Mesenchymal stem cell (in vitro differentiated cells and primary cell): ENCODE measurements at regions not wholly inside any gene's neighbourhood (a gene's known extent, or its start where the extent isn't known, plus 50 kb on each side); places are given as distances from the start of the nearest gene placed in this dataset.

ENCODE experiments used
- DNase-seq: peaks from one replicate; pipeline ENCODE4 v3.0.0-alpha.2; 2013
- H2AFZ ChIP-seq: one replicate; pipeline ENCODE4 v1.6.1; 2013; ENCODE audit warnings: low read depth, mild to moderate bottlenecking, control low read depth, inconsistent platforms, low read length, moderate library complexity
- H2AK5ac ChIP-seq: 2 replicates; pipeline ENCODE4 v1.6.1; 2013; ENCODE audit warnings: low read length, moderate library complexity, mild to moderate bottlenecking, inconsistent platforms; ENCODE audit not compliant: severe bottlenecking
- H2BK120ac ChIP-seq: one replicate; pipeline ENCODE4 v1.6.1; 2013; ENCODE audit warnings: low read depth, mild to moderate bottlenecking, inconsistent platforms, low read length, moderate library complexity
- H2BK12ac ChIP-seq, 2 experiments: one replicate each; pipeline ENCODE4 v1.6.1; 2013; ENCODE audit warnings: inconsistent platforms in 2 of 2, low read length in 2 of 2, mild to moderate bottlenecking in 2 of 2, moderate library complexity in 2 of 2, control low read depth in 1 of 2
- H2BK15ac ChIP-seq: one replicate; pipeline ENCODE4 v1.6.1; 2013; ENCODE audit warnings: mild to moderate bottlenecking, low read depth, inconsistent platforms; ENCODE audit not compliant: poor library complexity, severe bottlenecking
- H2BK5ac ChIP-seq: 2 replicates; pipeline ENCODE4 v1.6.1; 2013; ENCODE audit warnings: low read depth, mild to moderate bottlenecking, low read length, control low read depth, inconsistent platforms; ENCODE audit not compliant: poor library complexity, severe bottlenecking
- H3K14ac ChIP-seq, 2 experiments: one replicate each; pipeline ENCODE4 v1.6.1; 2013; ENCODE audit warnings: inconsistent platforms in 2 of 2, low read length in 2 of 2, control low read depth in 1 of 2, mild to moderate bottlenecking in 1 of 2, moderate library complexity in 1 of 2
- H3K18ac ChIP-seq, 2 experiments: one replicate each; pipeline ENCODE4 v1.6.1; 2013; ENCODE audit warnings: inconsistent platforms in 2 of 2, low read length in 2 of 2, control low read depth in 1 of 2, low read depth in 1 of 2, mild to moderate bottlenecking in 1 of 2
- H3K23ac ChIP-seq, 2 experiments: one replicate each; pipeline ENCODE4 v1.6.1; 2013; ENCODE audit warnings: inconsistent platforms in 2 of 2, low read length in 2 of 2, mild to moderate bottlenecking in 2 of 2, moderate library complexity in 2 of 2, control low read depth in 1 of 2
- H3K27ac ChIP-seq: 2 replicates; pipeline ENCODE4 v1.5.1; 2013; ENCODE audit warnings: mild to moderate bottlenecking, moderate library complexity, low read length, control low read depth, inconsistent platforms; ENCODE audit not compliant: poor library complexity, severe bottlenecking
- H3K27me3 ChIP-seq, 2 experiments: 2 replicates each; pipeline versions ENCODE4 v1.6.1 to v1.7.0; 2013; ENCODE audit warnings: low read length in 2 of 2, mild to moderate bottlenecking in 2 of 2, moderate library complexity in 2 of 2, control low read depth in 1 of 2, inconsistent platforms in 1 of 2; ENCODE audit not compliant: control insufficient read depth in 1 of 2, insufficient read depth in 1 of 2
- H3K36me3 ChIP-seq, 2 experiments: 2 replicates each; pipeline versions ENCODE4 v1.6.1 to v1.7.0; 2013; ENCODE audit warnings: low read length in 2 of 2, control low read depth in 1 of 2, inconsistent platforms in 1 of 2, low read depth in 1 of 2, mild to moderate bottlenecking in 1 of 2; ENCODE audit not compliant: insufficient read depth in 2 of 2, control insufficient read depth in 1 of 2
- H3K4ac ChIP-seq, 2 experiments: one replicate each; pipeline ENCODE4 v1.6.1; 2013; ENCODE audit warnings: inconsistent platforms in 2 of 2, low read length in 2 of 2, mild to moderate bottlenecking in 2 of 2, moderate library complexity in 2 of 2, control low read depth in 1 of 2, low read depth in 1 of 2
- H3K4me1 ChIP-seq: 2 replicates; pipeline ENCODE4 v1.6.1; 2013; ENCODE audit warnings: low read depth, low read length, control low read depth; ENCODE audit not compliant: control insufficient read depth, insufficient read depth
- H3K4me2 ChIP-seq: 2 replicates; pipeline ENCODE4 v1.6.1; 2013; ENCODE audit warnings: low read length, mild to moderate bottlenecking, inconsistent platforms; ENCODE audit not compliant: poor library complexity, severe bottlenecking
- H3K4me3 ChIP-seq, 2 experiments: 2 replicates each; pipeline versions ENCODE4 v1.5.1 to v1.7.0; 2013; ENCODE audit warnings: low read length in 2 of 2, mild to moderate bottlenecking in 2 of 2, control low read depth in 1 of 2, low read depth in 1 of 2; ENCODE audit not compliant: insufficient read depth in 1 of 2
- H3K79me1 ChIP-seq: replicated peaks from 2 replicates; pipeline ENCODE4 v1.6.1; 2013; ENCODE audit warnings: mild to moderate bottlenecking, control low read depth, low read length, inconsistent platforms; ENCODE audit not compliant: poor library complexity, severe bottlenecking
- H3K9ac ChIP-seq: 2 replicates; pipeline ENCODE4 v1.7.0; 2013; ENCODE audit warnings: mild to moderate bottlenecking, low read length, moderate library complexity
- H3K9me3 ChIP-seq: 2 replicates; pipeline ENCODE4 v1.7.0; 2013; ENCODE audit warnings: mild to moderate bottlenecking, low read length; ENCODE audit not compliant: control insufficient read depth
- H4K8ac ChIP-seq: one replicate; pipeline ENCODE4 v1.6.1; 2013; ENCODE audit warnings: inconsistent platforms, mild to moderate bottlenecking, low read length, moderate library complexity
- H4K91ac ChIP-seq: one replicate; pipeline ENCODE4 v1.6.1; 2013; ENCODE audit warnings: mild to moderate bottlenecking, low read length, inconsistent platforms
- WGBS: methylation state at CpG from one replicate; pipeline ENCODE4 v1.1.7; 2013; ENCODE audit warnings: mixed read lengths; 5-methylcytosine and 5-hydroxymethylcytosine counted together

- H2BK12ac ChIP-seq, result no peak overlapping the region
- no peak overlapping the region for H2BK15ac ChIP-seq
- H3K9ac ChIP-seq, result no peak overlapping the region
- H3K4me1 ChIP-seq, result no peaks in the 10 kb centered on the region
- H3K79me1 ChIP-seq, result no peaks in the 10 kb centered on the region
- no peak overlapping the region for H3K4me2 ChIP-seq
- H2AK5ac ChIP-seq, result no peak overlapping the region
- no peak overlapping the region for H3K23ac ChIP-seq
- H3K18ac ChIP-seq, result no peak overlapping the region
- H4K8ac ChIP-seq, result no peak overlapping the region
- no peak overlapping the region for H3K27ac ChIP-seq
- H3K36me3 ChIP-seq, result no peaks in the 10 kb centered on the region
- H2BK5ac ChIP-seq, result no peak overlapping the region
- no peak overlapping the region for H2BK120ac ChIP-seq
- no peak overlapping the region for H3K4ac ChIP-seq
- no peak overlapping the region for H3K14ac ChIP-seq
- H3K9me3 ChIP-seq, result no peaks in the 10 kb centered on the region
- H3K27me3 ChIP-seq, result peaks cover 0 to 24% of the 10 kb centered on the region in 2 experiments
- H4K91ac ChIP-seq, result no peak overlapping the region
- no peak overlapping the region for H3K4me3 ChIP-seq
- H2AFZ ChIP-seq, result no peak overlapping the region
- DNase-seq, result peak; percentile 30
- WGBS, result 43% methylated on average over 1 of the region's 2 CpGs
Observed at GRCh38 chr2:222033541-222033940, 265.3 kb downstream of the PAX3 start.

GRCh38 chr2:222025881-222026271 lies 272.9 kb downstream of the PAX3 start:
- Histone ChIP-seq H3K23ac (no peak overlapping the region), H3K36me3 (no peaks in the 10 kb centered on the region), H3K4me2 (no peak overlapping the region), H3K4me3 (no peak overlapping the region), H3K4ac (no peak overlapping the region), H3K14ac (no peak overlapping the region), H3K4me1 (no peaks in the 10 kb centered on the region), H3K9ac (no peak overlapping the region), H4K8ac (no peak overlapping the region), H2BK15ac (no peak overlapping the region), H2BK12ac (no peak overlapping the region), H2BK120ac (no peak overlapping the region), H2AFZ (no peak overlapping the region), H2BK5ac (no peak overlapping the region), H3K79me1 (no peaks in the 10 kb centered on the region), H4K91ac (no peak overlapping the region), H3K27ac (no peak overlapping the region), H3K9me3 (no peaks in the 10 kb centered on the region), H2AK5ac (no peak overlapping the region), H3K18ac (no peak overlapping the region), H3K27me3 (peaks cover 0 to 17% of the 10 kb centered on the region in 2 experiments)
- no peak for DNase-seq
- WGBS, result 45% methylated on average over 3 of the region's 3 CpGs

GRCh38 chr2:222024932-222025880 lies 273.6 kb downstream of the PAX3 start:
- no peaks in the 10 kb centered on the region for H3K4me1 ChIP-seq
- no peaks in the 10 kb centered on the region for H3K36me3 ChIP-seq
- no peak overlapping the region for H2BK12ac ChIP-seq
- H3K27me3 ChIP-seq, result peaks cover 0 to 17% of the 10 kb centered on the region in 2 experiments
- no peak overlapping the region for H4K91ac ChIP-seq
- H3K18ac ChIP-seq, result no peak overlapping the region
- H3K4ac ChIP-seq, result no peak overlapping the region
- no peak overlapping the region for H2AK5ac ChIP-seq
- no peak overlapping the region for H3K27ac ChIP-seq
- 62% methylated on average over 4 of the region's 8 CpGs for WGBS
- H3K14ac ChIP-seq, result no peak overlapping the region
- H3K4me3 ChIP-seq, result no peak overlapping the region
- H3K9ac ChIP-seq, result no peak overlapping the region
- no peak overlapping the region for H4K8ac ChIP-seq
- DNase-seq, result peak; percentile 51
- no peaks in the 10 kb centered on the region for H3K79me1 ChIP-seq
- no peak overlapping the region for H2BK15ac ChIP-seq
- no peak overlapping the region for H3K23ac ChIP-seq
- H3K9me3 ChIP-seq, result no peaks in the 10 kb centered on the region
- no peak overlapping the region for H2AFZ ChIP-seq
- no peak overlapping the region for H2BK120ac ChIP-seq
- no peak overlapping the region for H2BK5ac ChIP-seq
- H3K4me2 ChIP-seq, result no peak overlapping the region

- H2BK15ac ChIP-seq, result no peak overlapping the region
- H3K4me1 ChIP-seq, result no peaks in the 10 kb centered on the region
- H3K27ac ChIP-seq, result no peak overlapping the region
- H3K14ac ChIP-seq, result no peak overlapping the region
- no peak overlapping the region for H2BK5ac ChIP-seq
- H3K4ac ChIP-seq, result no peak overlapping the region
- no peak overlapping the region for H3K4me3 ChIP-seq
- no peaks in the 10 kb centered on the region for H3K36me3 ChIP-seq
- H3K27me3 ChIP-seq, result peaks cover 0 to 7% of the 10 kb centered on the region in 2 experiments
- H3K79me1 ChIP-seq, result no peaks in the 10 kb centered on the region
- no peaks in the 10 kb centered on the region for H3K9me3 ChIP-seq
- H3K9ac ChIP-seq, result no peak overlapping the region
- no peak overlapping the region for H4K91ac ChIP-seq
- WGBS, result 90% methylated on average over 2 of the region's 4 CpGs
- no peak overlapping the region for H4K8ac ChIP-seq
- no peak overlapping the region for H2AFZ ChIP-seq
- no peak overlapping the region for H2BK120ac ChIP-seq
- no peak overlapping the region for H3K4me2 ChIP-seq
- no peak overlapping the region for H3K18ac ChIP-seq
- DNase-seq, result no peak
- no peak overlapping the region for H2BK12ac ChIP-seq
- no peak overlapping the region for H3K23ac ChIP-seq
- no peak overlapping the region for H2AK5ac ChIP-seq
Observed at GRCh38 chr2:222017252-222017850, 281.4 kb downstream of the PAX3 start.
